Activated CD4-positive, alpha-beta T cell treated with anti-CD3 and anti-CD28 coated beads for 24 hours (primary cell): ENCODE measurements at regions not wholly inside any gene's neighbourhood (a gene's known extent, or its start where the extent isn't known, plus 50 kb on each side); places are given as distances from the start of the nearest gene placed in this dataset.
"Not testable (repeated sequence)": the region's sequence is repeated elsewhere in the genome, so short reads cannot be mapped to it uniquely, and the experiment has no call there.

Source experiments
- DNase-seq, 2 donors: peaks; one replicate each; pipeline ENCODE4 v3.0.0-alpha.2; 2020; ENCODE audit warnings: low read depth in 2 of 2

DNA sequence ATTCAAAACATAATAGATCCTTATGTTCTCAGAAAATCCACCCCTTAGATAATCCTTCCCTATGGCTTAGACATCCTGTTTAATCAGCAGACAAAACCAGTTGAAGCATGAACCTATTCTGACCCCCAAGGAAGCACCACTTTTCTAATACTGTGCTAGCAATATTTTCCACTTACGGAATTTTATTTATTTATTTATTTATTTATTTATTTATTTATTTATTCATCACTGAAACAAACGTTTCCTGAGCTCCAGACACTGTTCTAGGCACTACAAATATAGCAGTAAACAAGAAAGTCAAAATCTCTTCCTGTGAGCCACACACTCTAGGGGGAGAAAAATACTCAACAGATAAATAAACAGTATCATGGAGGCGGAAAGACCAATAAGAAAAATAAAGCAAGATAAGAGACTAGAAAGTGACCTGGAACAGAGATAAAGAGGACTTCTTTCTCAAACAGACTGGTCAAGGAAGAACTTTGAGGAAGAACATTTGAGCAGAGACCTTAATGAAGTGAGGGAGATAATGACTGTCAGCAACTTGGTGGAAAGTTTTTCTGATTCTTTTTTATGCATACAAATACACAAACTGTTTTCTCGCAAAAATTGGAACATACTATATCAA, 145.5 kb upstream of the POGK start:
- no peak for DNase-seq

DNA sequence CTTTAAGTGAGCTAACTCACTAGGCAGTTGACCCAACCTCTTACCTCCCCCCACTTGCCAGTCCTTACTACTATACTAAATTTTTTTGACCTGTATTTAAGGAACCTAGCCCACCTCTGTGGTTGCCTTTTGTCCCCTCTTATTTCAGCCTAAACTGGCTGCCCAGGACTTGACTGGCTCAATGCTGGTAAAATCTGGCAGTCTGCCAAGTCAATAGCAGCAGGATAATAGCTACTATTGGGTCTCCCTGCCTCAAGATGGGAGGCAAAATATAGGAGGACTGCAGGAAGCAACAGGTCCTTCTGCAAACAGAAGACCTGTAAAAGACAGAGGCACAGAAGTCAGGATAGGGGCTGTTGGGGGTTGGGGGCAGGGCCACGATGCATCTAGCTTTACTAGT, 144.2 kb upstream of the POGK start:
- no peak for DNase-seq

DNA sequence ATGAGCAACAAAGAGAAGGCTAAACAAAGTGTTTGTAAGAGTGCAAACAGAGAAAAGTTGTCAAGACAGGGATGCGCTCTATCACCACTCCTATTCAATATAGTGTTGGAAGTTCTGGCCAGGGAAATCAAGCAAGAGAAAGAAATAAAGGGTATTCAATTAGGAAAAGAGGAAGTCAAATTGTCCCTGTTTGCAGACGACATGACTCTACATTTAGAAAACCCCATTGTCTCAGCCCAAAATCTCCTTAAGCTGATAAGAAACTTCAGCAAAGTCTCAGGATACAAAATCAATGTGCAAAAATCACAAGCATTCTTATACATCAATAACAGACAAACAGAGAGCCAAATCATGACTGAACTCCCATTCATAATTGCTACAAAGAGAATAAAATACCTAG, 143.4 kb upstream of the POGK start:
- not testable (repeated sequence) for DNase-seq

DNA sequence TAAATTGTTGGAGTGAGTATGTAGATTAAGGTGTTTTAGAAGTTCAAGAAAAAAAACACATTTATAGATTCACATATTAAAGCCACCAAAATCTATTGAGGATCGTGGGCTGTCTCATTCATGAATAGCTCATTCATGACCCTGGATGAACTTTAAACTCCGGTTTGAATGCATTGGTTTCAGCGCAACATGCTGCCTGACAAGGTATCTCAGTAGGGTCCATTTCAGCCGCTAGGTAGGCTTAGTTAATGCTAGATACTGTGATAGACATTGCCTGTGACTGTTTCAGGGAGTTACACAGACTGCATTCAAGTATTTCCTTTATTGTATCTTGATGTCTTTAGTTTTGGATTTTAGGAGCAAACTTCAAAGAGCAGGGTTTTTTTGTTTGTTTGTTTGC, 140.5 kb upstream of the POGK start:
- DNase-seq, result no peak

DNA sequence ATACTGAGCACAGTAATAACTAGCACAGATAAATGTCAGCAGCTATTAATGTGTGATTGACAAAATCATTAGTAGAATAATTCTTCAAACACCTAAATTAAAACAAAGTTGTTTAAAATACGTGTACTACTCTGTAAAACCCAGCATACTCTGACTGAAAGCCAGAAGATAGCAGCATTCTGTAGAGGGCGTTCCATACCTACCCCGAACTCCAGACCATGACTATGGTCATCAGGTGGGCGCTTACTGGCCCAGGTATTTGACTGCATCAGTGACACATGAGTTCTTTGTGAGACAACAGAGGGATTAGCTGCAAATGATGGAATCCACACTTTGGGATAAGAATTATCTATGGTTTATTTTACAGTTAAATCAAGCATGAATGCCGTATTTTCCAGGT, 139.7 kb upstream of the POGK start:
- no peak for DNase-seq

DNA sequence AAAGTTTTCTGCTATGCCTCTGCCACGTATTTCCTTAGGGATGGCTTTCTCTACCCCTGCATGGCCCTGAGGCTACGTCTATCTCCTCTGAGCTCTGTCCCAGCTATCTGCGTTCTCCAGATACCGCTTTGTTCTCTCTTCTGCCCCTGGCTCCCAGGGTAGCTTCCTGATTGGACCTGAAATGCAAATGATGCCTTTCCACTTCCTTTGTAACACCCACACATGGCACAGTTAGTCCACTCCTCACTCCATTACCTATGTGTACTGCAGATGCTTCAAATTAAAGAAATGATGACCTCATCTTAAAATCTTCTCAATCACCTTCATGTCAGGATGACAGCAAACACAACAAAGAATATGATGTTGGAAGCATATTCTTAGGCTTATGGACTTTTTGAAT, 138.6 kb upstream of the POGK start:
- DNase-seq, result no peak

DNA sequence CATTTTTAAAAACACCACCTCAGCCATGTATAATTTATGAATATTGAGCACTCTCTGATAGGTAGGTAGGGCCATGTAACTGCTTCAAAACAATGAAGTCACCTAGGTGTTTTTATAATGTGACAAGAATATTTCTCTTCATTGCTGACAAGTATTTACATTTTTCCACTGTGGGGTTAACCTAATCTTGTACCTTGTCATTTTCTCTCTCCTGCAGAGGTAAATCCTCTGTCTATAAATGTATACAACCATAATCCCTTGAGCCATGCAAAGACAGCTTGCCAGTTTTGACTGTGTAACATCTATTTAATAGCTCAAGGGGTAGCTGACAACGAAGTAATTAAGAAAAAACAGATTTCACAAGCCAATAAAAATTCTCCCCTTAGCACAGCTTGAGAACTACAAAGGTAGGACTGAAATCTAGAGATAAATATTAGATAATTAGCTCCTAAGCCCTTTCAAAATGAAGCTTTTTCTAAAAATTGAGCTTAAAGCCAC, 137.6 kb upstream of the POGK start:
- no peak for DNase-seq

DNA sequence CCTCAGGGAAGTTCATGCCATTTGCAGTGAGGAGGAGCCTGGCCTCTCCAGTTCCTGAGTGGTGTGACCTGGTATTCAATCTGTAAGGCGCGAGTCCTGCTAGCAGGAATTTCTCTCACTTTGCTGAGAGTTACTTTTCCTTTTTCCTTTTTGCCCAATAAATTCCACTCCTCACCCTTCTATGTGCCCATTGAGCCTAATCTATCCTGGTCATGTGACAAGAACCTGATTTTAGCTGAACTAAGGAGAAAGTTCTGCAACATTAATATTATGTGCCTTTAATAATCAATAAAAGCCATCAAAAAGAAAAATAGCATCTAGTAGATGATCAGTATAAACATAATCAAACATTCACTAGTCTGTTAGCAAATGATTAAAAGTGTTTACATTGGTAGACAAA, 136.1 kb upstream of the POGK start:
- no peak for DNase-seq

DNA sequence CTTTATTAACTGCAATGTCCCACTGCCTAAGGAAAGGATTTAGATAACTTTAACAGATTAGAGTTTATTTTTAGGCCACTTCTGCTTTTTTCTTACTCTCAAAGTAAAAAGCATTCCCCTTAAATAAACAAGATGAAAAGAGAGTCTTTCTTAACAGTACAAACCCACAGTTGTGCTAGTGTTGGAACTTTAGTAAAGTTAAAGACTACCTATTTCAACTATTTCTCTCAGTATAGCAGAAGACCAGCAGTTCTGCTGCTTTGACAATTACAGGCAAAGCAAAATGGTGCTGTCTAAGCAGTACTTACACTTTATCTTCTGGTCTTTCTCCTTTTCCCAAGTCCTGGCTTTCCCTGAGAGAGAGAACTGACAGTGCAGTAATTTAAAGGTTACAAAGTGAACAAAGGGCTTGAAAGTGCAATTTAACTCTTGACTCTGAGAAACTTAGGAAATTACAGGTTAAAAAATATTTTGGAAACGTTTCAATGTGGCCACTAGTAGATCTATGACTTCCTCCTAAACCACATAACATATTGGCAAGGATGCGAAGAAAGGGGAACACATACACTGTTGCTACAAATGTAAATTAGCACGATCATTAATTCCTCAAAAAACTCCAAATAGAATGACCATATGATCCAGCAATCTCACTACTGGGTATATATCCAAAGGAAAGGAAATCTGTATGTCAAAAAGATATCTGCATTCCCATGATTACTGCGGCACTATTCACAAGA, 135.4 kb upstream of the POGK start:
- DNase-seq, result no peak

DNA sequence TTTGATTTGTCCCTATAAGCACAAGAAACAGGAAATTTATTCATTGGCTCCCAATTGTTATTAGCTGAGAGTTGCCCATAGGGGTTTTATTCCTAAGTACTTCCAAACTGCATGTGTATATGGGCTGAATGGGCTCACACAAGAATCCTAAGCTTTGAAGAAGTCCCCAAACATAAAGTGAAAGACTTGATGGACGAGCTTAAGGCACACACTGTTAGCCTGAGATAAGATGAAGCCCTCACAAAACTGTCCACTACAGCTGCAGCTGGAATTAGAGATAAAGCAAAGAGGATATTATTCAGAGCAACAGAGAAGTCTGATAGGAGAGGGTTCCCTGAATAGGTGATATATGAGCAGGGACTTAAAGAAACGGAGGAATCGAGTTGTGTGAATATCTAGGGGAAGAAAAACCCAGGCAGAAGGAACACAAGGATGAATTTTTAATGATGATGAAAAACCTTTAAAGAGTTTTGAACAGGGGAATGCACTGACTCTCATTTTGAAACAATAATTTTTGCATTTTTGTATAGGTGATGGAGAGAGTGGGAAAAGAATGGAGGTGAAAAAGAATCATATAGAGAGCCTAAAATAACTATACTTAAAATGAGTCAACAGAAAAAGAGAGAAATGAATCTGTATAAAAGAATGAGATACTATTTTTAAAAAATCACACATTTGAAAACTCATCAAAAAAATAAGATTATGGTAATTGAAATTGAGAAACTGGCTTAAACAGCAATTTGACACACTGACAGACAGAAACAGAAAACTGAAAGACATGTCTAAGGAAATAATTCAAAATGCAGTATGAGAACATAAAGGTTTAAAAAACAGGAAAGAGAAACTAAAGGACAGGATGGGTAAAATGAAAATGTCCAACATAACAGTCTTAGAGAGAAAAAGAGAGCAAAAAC, 133.6 kb upstream of the POGK start:
- DNase-seq, result no peak

DNA sequence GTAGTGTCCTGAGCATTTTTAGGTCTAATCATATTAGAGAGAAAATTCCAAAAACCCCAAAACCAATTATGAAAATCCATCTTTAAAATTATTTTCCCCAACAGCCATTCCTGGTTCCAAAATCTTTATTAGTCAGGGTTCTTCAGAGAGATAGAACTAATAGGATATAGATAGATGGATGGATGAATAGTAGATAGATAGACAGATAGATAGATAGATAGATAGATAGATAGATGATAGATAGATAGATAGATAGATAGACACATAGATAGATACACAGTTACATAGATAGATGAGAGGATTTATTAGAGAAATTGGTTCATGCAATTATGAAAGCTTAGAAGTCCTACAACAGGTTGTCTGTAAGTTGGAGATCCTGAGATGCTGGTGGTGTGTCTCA, 122.7 kb upstream of the POGK start:
- no peak for DNase-seq

DNA sequence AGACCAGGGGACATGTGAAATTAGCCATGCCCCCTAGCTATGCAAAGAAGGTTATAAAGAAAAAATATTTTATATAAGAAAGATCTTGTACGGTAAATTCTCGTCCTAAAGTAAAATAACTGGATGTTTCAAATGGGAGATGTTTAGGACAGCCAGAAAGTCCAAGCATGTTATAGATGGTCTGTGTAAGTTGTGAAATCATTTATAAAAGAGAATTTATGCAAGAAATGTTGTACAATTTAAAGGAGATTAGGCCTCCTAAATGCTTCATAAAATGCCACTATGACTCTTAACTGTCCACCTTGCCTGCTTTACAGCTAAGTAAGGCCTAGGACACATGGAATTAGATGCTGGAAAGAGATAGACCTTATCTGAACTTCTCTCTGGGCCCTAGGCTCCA, 118.1 kb upstream of the POGK start:
- DNase-seq, result no peak

DNA sequence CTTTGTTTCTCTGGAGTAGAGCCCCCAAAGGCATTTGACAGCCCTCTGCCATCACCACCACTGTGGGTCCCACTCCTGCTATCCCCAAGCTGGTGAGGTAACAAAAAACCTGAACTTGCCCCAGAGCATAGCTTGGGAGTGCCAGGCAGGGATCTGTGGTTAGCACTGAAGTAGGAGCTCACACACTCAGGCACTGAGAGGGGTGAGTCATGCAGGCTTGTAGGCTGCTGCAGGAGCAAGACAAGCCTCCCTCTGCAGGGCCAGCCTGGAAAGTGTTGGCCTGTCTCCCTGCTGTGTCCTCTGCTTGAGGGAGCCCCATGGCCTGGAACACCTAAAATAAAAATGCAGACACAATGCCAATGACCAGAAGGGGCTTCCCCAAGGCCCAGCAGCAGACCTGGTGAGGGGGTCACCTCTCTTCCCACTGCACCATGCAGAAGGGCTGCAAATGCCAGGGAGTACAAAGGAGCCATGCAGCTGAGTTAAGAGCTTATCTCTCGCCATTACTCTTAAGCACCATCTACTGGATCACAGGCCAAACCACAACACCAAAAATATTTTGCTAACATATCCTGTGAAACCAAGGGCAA, 108.9 kb upstream of the POGK start:
- no peak for DNase-seq

DNA sequence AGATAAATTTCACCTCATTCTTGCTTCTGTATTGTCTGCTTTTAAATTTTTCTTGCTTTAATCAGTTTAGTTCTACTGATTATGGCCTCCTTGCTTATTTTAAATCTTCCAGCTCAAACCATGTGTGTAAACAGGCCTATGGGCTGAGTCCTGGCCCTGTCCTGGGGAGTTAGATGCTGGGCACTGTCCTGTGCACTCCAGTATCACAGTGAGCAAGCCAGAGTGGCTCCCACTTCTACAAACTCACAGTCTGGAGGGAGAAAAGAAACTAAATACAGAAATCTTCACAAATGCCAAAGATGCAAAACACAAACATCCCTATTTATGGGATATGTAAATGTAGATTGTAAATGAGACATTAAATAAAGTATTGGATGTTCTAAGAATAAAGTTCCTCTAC, 101.1 kb upstream of the POGK start:
- DNase-seq, result no peak

DNA sequence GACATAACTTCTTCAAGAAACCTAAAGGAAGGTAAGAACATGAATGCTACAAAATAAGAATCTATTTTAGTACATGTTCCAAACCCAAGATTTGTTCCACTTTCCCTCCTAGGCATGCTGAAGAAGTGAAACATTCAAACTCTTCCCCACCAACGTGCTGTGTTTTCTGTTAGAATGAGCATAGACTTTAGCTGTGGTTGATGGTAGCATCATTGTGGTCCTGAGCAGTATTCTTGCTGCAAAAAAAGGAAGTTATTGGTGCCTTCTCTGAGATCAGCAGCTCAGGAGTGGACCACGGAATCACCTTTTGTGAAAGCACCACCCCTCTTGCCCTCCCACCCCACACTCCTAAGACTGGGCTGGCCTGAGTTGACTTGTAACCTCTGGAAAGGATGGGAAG, 100.4 kb upstream of the POGK start:
- DNase-seq, result no peak

DNA sequence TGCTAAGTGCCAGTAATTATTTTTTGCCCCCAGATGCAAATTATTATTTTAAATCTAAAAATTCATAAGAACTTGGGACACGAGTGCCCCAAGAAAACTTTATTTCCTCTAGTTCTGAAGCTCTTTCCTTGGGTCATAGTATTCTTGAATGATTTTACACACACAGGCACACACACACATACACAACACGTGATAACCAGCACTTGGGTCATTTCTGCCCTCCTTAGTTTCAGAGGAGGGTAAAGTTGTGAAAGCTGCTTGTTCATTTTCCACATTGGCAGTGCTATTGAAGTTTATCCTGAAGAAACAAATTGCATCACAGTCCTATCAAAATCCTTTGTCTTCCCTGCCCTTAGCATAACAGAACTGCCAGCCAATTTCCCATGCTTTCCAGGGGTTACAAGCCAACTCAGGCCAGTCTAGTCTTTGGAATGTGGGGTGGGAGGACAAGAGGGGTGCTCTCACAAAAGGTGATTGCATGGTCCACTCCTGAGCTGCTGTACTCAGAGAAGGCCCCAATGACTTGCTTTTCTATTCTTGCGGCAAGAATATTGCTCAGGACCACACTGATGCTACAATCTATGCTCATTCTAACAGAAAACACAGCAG, 98.5 kb upstream of the POGK start:
- DNase-seq, result no peak

DNA sequence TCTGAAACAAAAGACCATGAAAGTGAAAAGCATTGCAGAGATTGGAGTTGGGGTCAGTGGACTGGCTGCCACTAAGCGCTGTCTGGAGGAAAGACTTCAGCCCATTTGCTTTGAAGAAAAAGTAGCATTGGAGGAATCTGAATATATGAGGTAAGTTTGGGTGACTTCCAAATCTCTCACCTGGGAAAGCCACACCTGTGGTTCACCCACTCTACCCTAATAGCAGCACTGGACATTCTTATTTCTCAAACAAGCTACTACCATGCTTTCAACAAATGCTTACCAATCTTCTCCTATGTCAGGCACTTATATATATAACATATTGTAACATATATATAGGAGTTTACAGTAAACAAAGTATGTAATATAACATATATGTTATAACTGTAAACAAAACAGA, 76.0 kb upstream of the POGK start:
- no peak for DNase-seq

DNA sequence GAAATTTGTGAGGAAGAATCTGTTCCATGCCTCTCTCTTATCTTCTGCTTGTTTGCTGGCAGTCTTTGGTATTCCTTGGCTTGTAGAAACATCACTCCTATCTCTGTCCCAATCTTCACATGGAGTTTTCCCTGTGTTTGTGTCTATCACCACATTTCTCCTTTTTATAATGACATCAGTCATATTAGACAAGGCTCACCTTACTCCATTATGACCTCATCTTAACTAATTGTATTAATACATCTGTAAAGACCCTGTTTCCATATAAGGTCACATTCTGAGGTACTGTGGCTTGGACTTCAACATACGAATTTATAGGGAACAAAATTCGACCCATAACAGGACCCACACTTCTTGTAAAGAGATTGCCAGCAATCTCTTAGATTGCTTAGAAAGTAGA, 72.3 kb upstream of the POGK start:
- no peak for DNase-seq

DNA sequence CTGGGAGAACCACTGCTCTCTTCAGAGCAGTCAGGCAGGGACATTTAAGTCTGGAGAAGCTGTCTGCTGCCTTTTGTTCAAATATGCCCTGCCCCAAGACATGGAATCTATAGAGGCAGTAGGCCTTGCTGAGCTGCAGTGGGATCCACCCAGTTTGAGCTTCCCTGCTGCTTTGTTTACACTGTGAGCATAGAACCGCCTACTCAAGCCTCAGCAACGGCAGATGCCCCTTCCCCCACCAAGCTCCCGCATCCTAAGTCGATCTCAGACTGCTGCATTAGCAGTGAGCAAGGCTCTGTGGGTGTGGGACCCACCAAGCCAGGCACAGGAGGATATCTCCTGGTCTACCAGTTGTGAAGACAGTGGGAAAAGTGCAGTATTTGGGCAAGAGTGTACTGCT, 54.6 kb upstream of the POGK start:
- not testable (repeated sequence) for DNase-seq

DNA sequence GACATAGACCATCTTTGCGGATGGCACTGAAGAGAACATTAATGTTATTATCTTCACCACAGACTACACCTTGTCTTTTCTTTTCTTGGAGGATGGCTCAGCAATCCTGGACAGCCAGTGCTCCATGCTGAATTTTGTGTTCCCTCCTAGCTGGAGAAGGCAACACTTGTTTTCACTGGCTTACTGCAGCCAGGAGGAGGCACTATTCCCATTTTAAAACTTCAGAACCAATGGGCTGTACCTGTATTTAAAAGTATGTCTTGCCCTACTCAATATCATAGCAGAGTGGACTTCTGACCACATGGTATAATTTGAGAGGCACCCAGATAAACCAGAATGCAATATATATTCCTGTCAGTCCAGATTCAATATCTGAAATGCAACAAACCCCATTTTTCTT, 53.3 kb upstream of the POGK start:
- DNase-seq, result no peak

DNA sequence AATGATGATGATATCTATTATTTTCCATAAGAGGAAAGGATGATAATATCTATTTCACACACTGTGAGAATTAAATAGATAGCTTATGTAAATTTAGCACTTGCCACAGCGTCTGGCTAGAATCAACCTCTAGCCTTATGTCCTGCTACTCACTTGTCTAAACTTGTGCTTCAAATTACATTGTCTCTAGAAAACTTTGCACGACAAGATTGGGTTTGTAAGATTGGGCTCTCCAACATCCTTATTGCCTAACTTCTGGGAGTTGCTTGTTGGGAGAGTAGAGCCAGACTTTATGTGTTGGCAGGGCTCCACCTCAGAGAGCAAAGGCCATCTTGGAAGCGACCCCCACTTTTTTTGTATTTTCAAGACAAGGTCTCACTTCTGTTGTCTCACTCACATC, 50.0 kb upstream of the POGK start:
- DNase-seq, result no peak
